OCI-LY3 (cell line): ENCODE measurements at regions not wholly inside any gene's neighbourhood (a gene's known extent, or its start where the extent isn't known, plus 50 kb on each side); places are given as distances from the start of the nearest gene placed in this dataset.

Experiments
- H2AFZ ChIP-seq: fragments of 200-600, 300-600 bp; shearing (Covaris generic); 2 replicates; pipeline ENCODE4 v1.6.0; 2014; ENCODE audit warnings: antibody characterized with exemption, low read depth, low read length
- H3K27ac ChIP-seq: fragments of 200-600, 300-600 bp; sonication (generic); 2 replicates; pipeline ENCODE4 v1.5.1; 2014; ENCODE audit warnings: mild to moderate bottlenecking, low read length, moderate library complexity, mixed read lengths
- H3K27me3 ChIP-seq: fragments of 200-600, 300-600 bp; sonication (generic); 2 replicates; pipeline ENCODE4 v1.6.1; 2014; ENCODE audit warnings: low read depth, low read length, mixed read lengths
- H3K36me3 ChIP-seq: fragments of 200-600, 300-600 bp; sonication (generic); replicated peaks from 2 replicates; pipeline ENCODE3; 2014; ENCODE audit warnings: low read depth, low read length, mixed read lengths
- H3K4me1 ChIP-seq: fragments of 300-600, 200-600 bp; sonication (generic); 2 replicates; pipeline ENCODE4 v1.6.1; 2014; ENCODE audit warnings: low read length, mixed read lengths
- H3K4me2 ChIP-seq: fragments of 200-600, 300-600 bp; sonication (generic); 2 replicates; pipeline ENCODE4 v1.6.1; 2014; ENCODE audit warnings: low read length, mixed read lengths
- H3K4me3 ChIP-seq: fragments of 300-600, 200-600 bp; sonication (generic); 2 replicates; pipeline ENCODE4 v1.5.1; 2014; ENCODE audit warnings: antibody characterized with exemption, mild to moderate bottlenecking, low read length, moderate library complexity
- H3K79me2 ChIP-seq: fragments of 300-600, 200-600 bp; shearing (Covaris generic); 2 replicates; pipeline ENCODE4 v1.6.1; 2014; ENCODE audit warnings: mild to moderate bottlenecking, low read length, mixed read lengths
- H3K9ac ChIP-seq: fragments of 300-600, 200-600 bp; shearing (Covaris generic); 2 replicates; pipeline ENCODE4 v1.6.0; 2014; ENCODE audit warnings: mild to moderate bottlenecking, low read length, moderate library complexity
- H3K9me3 ChIP-seq: fragments of 200-600, 300-600 bp; shearing (Covaris generic); 2 replicates; pipeline ENCODE4 v1.6.1; 2014; ENCODE audit warnings: low read length, mixed read lengths; ENCODE audit not compliant: insufficient read depth
- H4K20me1 ChIP-seq: fragments of 200-600, 300-600 bp; sonication (generic); 2 replicates; pipeline ENCODE4 v1.6.1; 2016; ENCODE audit warnings: low read length, mixed read lengths; ENCODE audit not compliant: insufficient read depth
- CTCF ChIP-seq: fragments of 200-600, 300-600 bp; sonication (generic); IDR thresholded peaks from 2 replicates; pipeline ENCODE4 v1.5.1; 2014; ENCODE audit warnings: antibody characterized with exemption, low read length, low read depth
- EZH2phosphoT487 ChIP-seq: fragments of 200-600 bp; shearing (Covaris generic); IDR thresholded peaks from 2 replicates; pipeline ENCODE4 v1.6.1; 2018; ENCODE audit warnings: antibody characterized with exemption, mixed run types, low read depth

- no peak overlapping the region for H3K9ac ChIP-seq
- no peaks in the 10 kb centered on the region for H3K9me3 ChIP-seq
- H2AFZ ChIP-seq: no peak overlapping the region
- no peak overlapping the region for H3K4me2 ChIP-seq
- H3K79me2 ChIP-seq: no peaks in the 10 kb centered on the region
- H3K4me1 ChIP-seq: peaks cover 27% of the 10 kb centered on the region
- H3K4me3 ChIP-seq: no peak overlapping the region
- TF ChIP-seq CTCF (no peak), EZH2phosphoT487 (no peak)
- H3K27ac ChIP-seq: no peak overlapping the region
- H3K36me3 ChIP-seq: no peaks in the 10 kb centered on the region
- no peaks in the 10 kb centered on the region for H4K20me1 ChIP-seq
- H3K27me3 ChIP-seq: no peaks in the 10 kb centered on the region
These were observed 320.6 kb downstream of the UACA start for GRCh38 chr15:70442616-70443321.

- H3K4me1 ChIP-seq: peaks cover 33% of the 10 kb centered on the region
- H3K27me3 ChIP-seq: no peaks in the 10 kb centered on the region
- H3K36me3 ChIP-seq: no peaks in the 10 kb centered on the region
- H3K9ac ChIP-seq: no peak overlapping the region
- no peaks in the 10 kb centered on the region for H4K20me1 ChIP-seq
- no peaks in the 10 kb centered on the region for H3K79me2 ChIP-seq
- TF ChIP-seq CTCF (no peak), EZH2phosphoT487 (no peak)
- no peak overlapping the region for H2AFZ ChIP-seq
- no peak overlapping the region for H3K4me3 ChIP-seq
- no peak overlapping the region for H3K27ac ChIP-seq
- H3K9me3 ChIP-seq: no peaks in the 10 kb centered on the region
- no peak overlapping the region for H3K4me2 ChIP-seq
These were observed 321.1 kb downstream of the UACA start for GRCh38 chr15:70442211-70442610.

- Histone ChIP-seq H3K79me2 (no peaks in the 10 kb centered on the region), H3K4me3 (no peak overlapping the region), H3K27me3 (no peaks in the 10 kb centered on the region), H2AFZ (no peak overlapping the region), H3K4me2 (no peak overlapping the region), H3K27ac (no peak overlapping the region), H3K9ac (no peak overlapping the region), H3K4me1 (peaks cover 49% of the 10 kb centered on the region), H4K20me1 (no peaks in the 10 kb centered on the region), H3K9me3 (no peaks in the 10 kb centered on the region), H3K36me3 (no peaks in the 10 kb centered on the region)
- no peak for TF ChIP-seq CTCF
- no peak for TF ChIP-seq EZH2phosphoT487
These were observed 322.8 kb downstream of the UACA start for GRCh38 chr15:70440416-70441138.

GRCh38 chr15:70439880-70440279 is 323.5 kb downstream of the UACA start:
- Histone ChIP-seq H3K4me1 (peaks cover 56% of the 10 kb centered on the region), H3K9me3 (no peaks in the 10 kb centered on the region), H2AFZ (no peak overlapping the region), H3K4me3 (no peak overlapping the region), H3K27ac (no peak overlapping the region), H3K36me3 (no peaks in the 10 kb centered on the region), H4K20me1 (no peaks in the 10 kb centered on the region), H3K27me3 (no peaks in the 10 kb centered on the region), H3K9ac (no peak overlapping the region), H3K79me2 (no peaks in the 10 kb centered on the region), H3K4me2 (no peak overlapping the region)
- TF ChIP-seq CTCF (no peak), EZH2phosphoT487 (no peak)
